DOHH2 (cell line): ENCODE measurements at regions not wholly inside any gene's neighbourhood (a gene's known extent, or its start where the extent isn't known, plus 50 kb on each side); places are given as distances from the start of the nearest gene placed in this dataset.

Experiments
- CTCF ChIP-seq: fragments of 200-600 bp; sonication (generic); IDR thresholded peaks from one replicate; pipeline ENCODE4 v1.5.1; 2014; ENCODE audit warnings: antibody characterized with exemption, mild to moderate bottlenecking, low read depth, low read length; ENCODE audit not compliant: poor library complexity, severe bottlenecking
- EZH2phosphoT487 ChIP-seq: fragments of 200-600 bp; sonication (generic); IDR thresholded peaks from 2 replicates; pipeline ENCODE4 v1.6.1; 2017; ENCODE audit warnings: borderline replicate concordance, mild to moderate bottlenecking, antibody characterized with exemption, low read length, moderate library complexity, mixed read lengths

GRCh38 chr4:155523358-155523757, 143.3 kb upstream of the GUCY1A1 start:
- TF ChIP-seq CTCF (no peak), EZH2phosphoT487 (no peak)
